OCI-LY7 (cell line): ENCODE measurements at regions not wholly inside any gene's neighbourhood (a gene's known extent, or its start where the extent isn't known, plus 50 kb on each side); places are given as distances from the start of the nearest gene placed in this dataset.
"Not testable (repeated sequence)": the region's sequence is repeated elsewhere in the genome, so short reads cannot be mapped to it uniquely, and the experiment has no call there.

Source experiments
- BruUV-seq: library from RNA; stranded (reverse); fragments of 400-500 nt; replicated peaks from 2 replicates; lab custom pipeline; 2021; lab: Mats Ljungman, UMichigan
- CTCF ChIA-PET: fragments of 300-600 bp; sonication (Branson Sonifier 250); formaldehyde crosslinking; loops from one replicate; lab custom pipeline; 2022; ENCODE audit warnings: antibody characterized with exemption; ENCODE audit not compliant: unreplicated experiment; lab: Charles Lee
- POLR2A ChIA-PET: fragments of 300-600 bp; sonication (Branson Sonifier 250); formaldehyde crosslinking; loops from one replicate; lab custom pipeline; 2022; ENCODE audit warnings: antibody characterized with exemption; lab: Charles Lee
- DNase-seq: peaks from one replicate; pipeline ENCODE4 v3.0.0-alpha.2; 2015; ENCODE audit warnings: low spot score
- H2AFZ ChIP-seq: fragments of 200-600 bp; sonication (generic), shearing (Covaris generic); 2 replicates; pipeline ENCODE4 v1.6.1; 2014; ENCODE audit warnings: mild to moderate bottlenecking, antibody characterized with exemption, low read length, moderate library complexity
- H3K27ac ChIP-seq: fragments of 200-600 bp; sonication (generic); 2 replicates; pipeline ENCODE4 v1.5.1; 2014; ENCODE audit warnings: mixed run types, low read depth, mild to moderate bottlenecking, moderate library complexity, low read length, inconsistent platforms; ENCODE audit not compliant: poor library complexity, severe bottlenecking
- H3K36me3 ChIP-seq: fragments of 200-600 bp; sonication (generic); 2 replicates; pipeline ENCODE4 v1.6.1; 2014; ENCODE audit warnings: mild to moderate bottlenecking, antibody characterized with exemption, low read length, moderate library complexity, mixed read lengths; ENCODE audit not compliant: insufficient read depth
- H3K4me1 ChIP-seq: fragments of 200-600 bp; sonication (generic); 2 replicates; pipeline ENCODE4 v1.5.1; 2014; ENCODE audit warnings: mild to moderate bottlenecking, low read length; ENCODE audit not compliant: insufficient read depth, poor library complexity, severe bottlenecking
- H3K4me2 ChIP-seq: fragments of 200-600 bp; sonication (generic); 2 replicates; pipeline ENCODE4 v1.6.1; 2014; ENCODE audit warnings: mild to moderate bottlenecking, low read length
- H3K4me3 ChIP-seq: fragments of 200-600 bp; sonication (generic); 2 replicates; pipeline ENCODE4 v1.5.1; 2014; ENCODE audit warnings: mild to moderate bottlenecking, low read depth, low read length; ENCODE audit not compliant: poor library complexity, severe bottlenecking
- H3K79me2 ChIP-seq: fragments of 200-600 bp; sonication (generic); 2 replicates; pipeline ENCODE4 v1.6.1; 2016; ENCODE audit warnings: low read depth, mild to moderate bottlenecking, low read length, moderate library complexity, mixed read lengths; ENCODE audit not compliant: insufficient read depth
- H3K9me2 ChIP-seq: fragments of 200-600 bp; sonication (generic); 2 replicates; pipeline ENCODE4 v1.6.1; 2016; ENCODE audit warnings: mild to moderate bottlenecking, low read length, mixed read lengths; ENCODE audit not compliant: insufficient read depth
- H3K9me3 ChIP-seq: fragments of 200-600 bp; sonication (generic); 2 replicates; pipeline ENCODE4 v1.6.1; 2014; ENCODE audit warnings: mild to moderate bottlenecking, mixed run types, low read length, mixed read lengths
- H4K20me1 ChIP-seq: fragments of 200-600 bp; sonication (generic); 2 replicates; pipeline ENCODE4 v1.6.1; 2014; ENCODE audit warnings: mild to moderate bottlenecking, antibody characterized with exemption, low read length, moderate library complexity, mixed read lengths; ENCODE audit not compliant: insufficient read depth
- CTCF ChIP-seq: fragments of 200-600 bp; sonication (generic); conservative IDR thresholded peaks from 2 replicates; pipeline ENCODE4 v1.5.1; 2014; ENCODE audit warnings: mild to moderate bottlenecking, antibody characterized with exemption, low read length, moderate library complexity, mixed read lengths
- EZH2phosphoT487 ChIP-seq: fragments of 200-600 bp; sonication (generic); IDR thresholded peaks from 2 replicates; pipeline ENCODE4 v1.6.1; 2018; ENCODE audit warnings: low read depth, borderline replicate concordance, mild to moderate bottlenecking, mixed run types, antibody characterized with exemption, low read length, moderate library complexity, mixed read lengths
- intact Hi-C: fragments of 100-400 bp; cut with micrococcal nuclease; formaldehyde crosslinking; loops from one replicate; pipeline ENCODE4 v1.10.0; 2022; ENCODE audit not compliant: unreplicated experiment

- POLR2A ChIA-PET: no interaction called here
- Histone ChIP-seq H3K4me1 (no peaks in the 10 kb centered on the region), H3K79me2 (no peaks in the 10 kb centered on the region), H3K4me3 (no peak overlapping the region), H4K20me1 (no peaks in the 10 kb centered on the region), H2AFZ (no peak overlapping the region), H3K4me2 (no peak overlapping the region), H3K36me3 (no peaks in the 10 kb centered on the region), H3K27ac (no peak overlapping the region), H3K9me3 (no peaks in the 10 kb centered on the region), H3K9me2 (no peaks in the 10 kb centered on the region)
- intact Hi-C loops: no loop called here
- TF ChIP-seq CTCF (no peak), EZH2phosphoT487 (no peak)
- DNase-seq: no peak
- CTCF ChIA-PET: no interaction called here
- BruUV-seq: no TSS peak
Measured at GRCh38 chr9:135305546-135306180, 173.9 kb upstream of the PPP1R26 start.

GRCh38 chr9:135306699-135307098, 172.9 kb upstream of the PPP1R26 start:
- H3K79me2 ChIP-seq: no peaks in the 10 kb centered on the region
- intact Hi-C loops: no loop called here
- H3K36me3 ChIP-seq: no peaks in the 10 kb centered on the region
- no peak for DNase-seq
- H2AFZ ChIP-seq: no peak overlapping the region
- no peaks in the 10 kb centered on the region for H3K9me3 ChIP-seq
- CTCF ChIA-PET: no interaction called here
- H4K20me1 ChIP-seq: no peaks in the 10 kb centered on the region
- no TSS peak for BruUV-seq
- no peak for TF ChIP-seq CTCF
- TF ChIP-seq EZH2phosphoT487: no peak
- H3K4me2 ChIP-seq: no peak overlapping the region
- POLR2A ChIA-PET: no interaction called here
- no peaks in the 10 kb centered on the region for H3K4me1 ChIP-seq
- no peaks in the 10 kb centered on the region for H3K9me2 ChIP-seq
- H3K27ac ChIP-seq: no peak overlapping the region
- no peak overlapping the region for H3K4me3 ChIP-seq

DNA sequence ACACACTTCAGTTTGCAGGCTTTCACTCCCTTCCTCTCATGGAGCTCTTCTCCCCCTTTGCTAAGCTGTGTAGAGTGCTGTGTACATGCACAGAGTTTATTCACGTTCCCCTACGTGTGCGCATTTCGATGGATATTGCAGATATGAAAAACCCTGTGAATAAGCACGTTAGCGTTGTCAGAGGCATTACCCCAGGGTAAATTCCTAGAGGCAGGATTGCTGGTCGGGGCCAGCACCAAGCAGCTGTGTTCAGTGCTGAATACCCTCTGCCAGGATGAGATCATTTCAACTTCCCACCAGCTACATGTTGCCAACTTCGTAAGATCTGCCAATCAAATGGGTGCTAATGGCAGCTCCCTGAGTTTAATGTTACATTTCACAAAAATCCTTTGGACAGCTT, 172.3 kb upstream of the PPP1R26 start:
- BruUV-seq: no TSS peak
- intact Hi-C loops: no loop called here
- no peaks in the 10 kb centered on the region for H4K20me1 ChIP-seq
- no peak for TF ChIP-seq CTCF
- no peak for TF ChIP-seq EZH2phosphoT487
- H3K4me2 ChIP-seq: no peak overlapping the region
- ChIA-PET CTCF (no interaction called here), POLR2A (interaction anchor here (0.7 kb wide), 2 partner anchors 352 to 1042 kb away, joined by 4 to 5 read pairs; no protein-coding TSS in a partner anchor)
- no peak overlapping the region for H2AFZ ChIP-seq
- no peaks in the 10 kb centered on the region for H3K36me3 ChIP-seq
- peaks cover 5% of the 10 kb centered on the region; the same call in 1 of the 2 replicates for H3K9me3 ChIP-seq
- no peaks in the 10 kb centered on the region for H3K79me2 ChIP-seq
- no peaks in the 10 kb centered on the region for H3K9me2 ChIP-seq
- DNase-seq: no peak
- no peaks in the 10 kb centered on the region for H3K4me1 ChIP-seq
- H3K27ac ChIP-seq: no peak overlapping the region
- H3K4me3 ChIP-seq: no peak overlapping the region

DNA sequence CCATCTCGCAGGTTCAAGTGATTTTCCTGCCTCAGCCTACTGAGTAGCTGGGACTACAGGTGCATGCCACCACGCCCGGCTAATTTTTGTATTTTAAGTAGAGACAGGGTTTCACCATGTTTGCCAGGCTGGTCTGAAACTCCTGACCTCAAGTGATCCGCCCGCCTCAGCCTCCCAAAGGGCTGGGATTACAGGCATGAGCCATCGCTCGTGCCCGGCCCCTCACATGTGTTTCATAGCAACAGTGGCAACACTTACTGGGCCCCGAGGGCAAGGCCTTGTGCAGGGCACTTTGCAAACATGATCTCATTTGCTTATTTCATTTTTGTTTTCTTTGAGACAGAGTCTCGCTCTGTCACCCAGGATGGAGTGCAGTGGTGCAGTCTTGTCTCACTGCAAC, 171.7 kb upstream of the PPP1R26 start:
- H3K9me2 ChIP-seq, intact Hi-C loops, H4K20me1 ChIP-seq, H3K4me2 ChIP-seq, H3K9me3 ChIP-seq, H3K79me2 ChIP-seq, H3K4me1 ChIP-seq, BruUV-seq, CTCF ChIA-PET, H3K4me3 ChIP-seq, H2AFZ ChIP-seq, DNase-seq, H3K36me3 ChIP-seq, H3K27ac ChIP-seq: not testable (repeated sequence)
- POLR2A ChIA-PET: interaction anchor here (0.7 kb wide), 2 partner anchors 353 to 1043 kb away, joined by 4 to 5 read pairs; no protein-coding TSS in a partner anchor
